Ectodermal cell (in vitro differentiated cells): ENCODE measurements at regions not wholly inside any gene's neighbourhood (a gene's known extent, or its start where the extent isn't known, plus 50 kb on each side); places are given as distances from the start of the nearest gene placed in this dataset.
"Not testable (repeated sequence)": the region's sequence is repeated elsewhere in the genome, so short reads cannot be mapped to it uniquely, and the experiment has no call there.

Source experiments
- H3K27ac ChIP-seq: 2 replicates; pipeline ENCODE4 v1.7.0; 2013; ENCODE audit warnings: mild to moderate bottlenecking, low read depth, low read length; ENCODE audit not compliant: insufficient read depth, poor library complexity, severe bottlenecking
- H3K27me3 ChIP-seq: 2 replicates; pipeline ENCODE4 v1.7.0; 2013; ENCODE audit warnings: mild to moderate bottlenecking, low read length; ENCODE audit not compliant: insufficient read depth, control insufficient read depth, poor library complexity, severe bottlenecking
- H3K36me3 ChIP-seq: one replicate; pipeline ENCODE4 v1.7.0; 2013; ENCODE audit warnings: low read length; ENCODE audit not compliant: control insufficient read depth, insufficient read depth
- H3K4me1 ChIP-seq: one replicate; pipeline ENCODE4 v1.7.0; 2013; ENCODE audit warnings: low read length; ENCODE audit not compliant: control insufficient read depth, insufficient read depth
- H3K4me3 ChIP-seq: 2 replicates; pipeline ENCODE4 v1.7.0; 2013; ENCODE audit warnings: low read depth, low read length, control low read depth; ENCODE audit not compliant: insufficient read depth
- H3K9me3 ChIP-seq: 2 replicates; pipeline ENCODE4 v1.7.0; 2013; ENCODE audit warnings: mild to moderate bottlenecking, low read length, moderate library complexity; ENCODE audit not compliant: control insufficient read depth
- WGBS, 2 experiments: methylation state at CpG; one replicate each; pipeline ENCODE4 v1.1.7; 2013; ENCODE audit warnings: missing lambda C conversion rate in 2 of 2; 5-methylcytosine and 5-hydroxymethylcytosine counted together

GRCh38 chr4:49117951-49118350, 131.9 kb downstream of the CWH43 start:
- H3K4me3 ChIP-seq, H3K36me3 ChIP-seq, H3K4me1 ChIP-seq, H3K27me3 ChIP-seq, H3K27ac ChIP-seq: not testable (repeated sequence)
- peaks cover 45% of the 10 kb centered on the region for H3K9me3 ChIP-seq
- 83 to 87% methylated on average over 7 of the region's 7 CpGs for whole genome bisulfite sequencing, 2 experiments

- not testable (repeated sequence) for H3K27me3 ChIP-seq, H3K27ac ChIP-seq, H3K4me3 ChIP-seq, H3K4me1 ChIP-seq, H3K36me3 ChIP-seq
- H3K9me3 ChIP-seq, result peaks cover 45% of the 10 kb centered on the region
- WGBS, 2 experiments, result 54 to 58% methylated on average over 16 of the region's 16 CpGs
Observed at GRCh38 chr4:49118379-49119212, 132.5 kb downstream of the CWH43 start.

GRCh38 chr4:49119345-49119744, 133.3 kb downstream of the CWH43 start:
- H3K4me3 ChIP-seq, H3K4me1 ChIP-seq, H3K27me3 ChIP-seq, H3K36me3 ChIP-seq, H3K27ac ChIP-seq: not testable (repeated sequence)
- 55 to 58% methylated on average over 8 of the region's 8 CpGs for WGBS, 2 experiments
- peaks cover 45% of the 10 kb centered on the region for H3K9me3 ChIP-seq

- not testable (repeated sequence) for H3K27ac ChIP-seq, H3K4me1 ChIP-seq, H3K27me3 ChIP-seq, H3K4me3 ChIP-seq, H3K36me3 ChIP-seq
- WGBS, 2 experiments, result 56 to 58% methylated on average over 15 of the region's 15 CpGs
- peaks cover 38% of the 10 kb centered on the region for H3K9me3 ChIP-seq
Observed at GRCh38 chr4:49120042-49120779, 134.1 kb downstream of the CWH43 start.

GRCh38 chr4:49120804-49121203, 134.7 kb downstream of the CWH43 start:
- not testable (repeated sequence) for H3K27me3 ChIP-seq, H3K4me3 ChIP-seq, H3K36me3 ChIP-seq, H3K27ac ChIP-seq, H3K4me1 ChIP-seq
- peaks cover 37% of the 10 kb centered on the region for H3K9me3 ChIP-seq
- 69 to 72% methylated on average over 10 of the region's 10 CpGs for whole genome bisulfite sequencing, 2 experiments

- not testable (repeated sequence) for H3K4me1 ChIP-seq, H3K36me3 ChIP-seq, H3K27ac ChIP-seq, H3K27me3 ChIP-seq, H3K9me3 ChIP-seq, H3K4me3 ChIP-seq
- WGBS, 2 experiments, result 69 to 71% methylated on average over 4 of the region's 9 CpGs
Observed at GRCh38 chr4:49126443-49126842, 140.4 kb downstream of the CWH43 start.

GRCh38 chr4:49126858-49127257, 140.8 kb downstream of the CWH43 start:
- not testable (repeated sequence) for H3K27ac ChIP-seq, H3K4me1 ChIP-seq, H3K36me3 ChIP-seq, H3K4me3 ChIP-seq, H3K9me3 ChIP-seq, H3K27me3 ChIP-seq
- no CpG with 5 or more reads among the region's 5 CpGs for WGBS, 2 experiments

GRCh38 chr4:49129385-49129784, 143.3 kb downstream of the CWH43 start:
- H3K4me1 ChIP-seq, H3K27ac ChIP-seq, H3K27me3 ChIP-seq, H3K9me3 ChIP-seq, H3K4me3 ChIP-seq, H3K36me3 ChIP-seq: not testable (repeated sequence)
- WGBS, 2 experiments, result no CpG with 5 or more reads among the region's 5 CpGs

GRCh38 chr4:49129870-49130269, 143.8 kb downstream of the CWH43 start:
- WGBS, 2 experiments, result 22 to 28% methylated on average over 6 of the region's 8 CpGs
- not testable (repeated sequence) for H3K27ac ChIP-seq, H3K4me3 ChIP-seq, H3K9me3 ChIP-seq, H3K4me1 ChIP-seq, H3K27me3 ChIP-seq, H3K36me3 ChIP-seq

GRCh38 chr4:49130724-49131123, 144.6 kb downstream of the CWH43 start:
- H3K27me3 ChIP-seq, H3K4me3 ChIP-seq, H3K36me3 ChIP-seq, H3K9me3 ChIP-seq, H3K27ac ChIP-seq, H3K4me1 ChIP-seq: not testable (repeated sequence)
- WGBS, 2 experiments, result 0 to 4% methylated on average over 2 of the region's 7 CpGs
